ENCODE measurements at regions not wholly inside any gene's neighbourhood (a gene's known extent, or its start where the extent isn't known, plus 50 kb on each side); places are given as distances from the start of the nearest gene placed in this dataset.

- TF ChIP-seq, protein P1, sequence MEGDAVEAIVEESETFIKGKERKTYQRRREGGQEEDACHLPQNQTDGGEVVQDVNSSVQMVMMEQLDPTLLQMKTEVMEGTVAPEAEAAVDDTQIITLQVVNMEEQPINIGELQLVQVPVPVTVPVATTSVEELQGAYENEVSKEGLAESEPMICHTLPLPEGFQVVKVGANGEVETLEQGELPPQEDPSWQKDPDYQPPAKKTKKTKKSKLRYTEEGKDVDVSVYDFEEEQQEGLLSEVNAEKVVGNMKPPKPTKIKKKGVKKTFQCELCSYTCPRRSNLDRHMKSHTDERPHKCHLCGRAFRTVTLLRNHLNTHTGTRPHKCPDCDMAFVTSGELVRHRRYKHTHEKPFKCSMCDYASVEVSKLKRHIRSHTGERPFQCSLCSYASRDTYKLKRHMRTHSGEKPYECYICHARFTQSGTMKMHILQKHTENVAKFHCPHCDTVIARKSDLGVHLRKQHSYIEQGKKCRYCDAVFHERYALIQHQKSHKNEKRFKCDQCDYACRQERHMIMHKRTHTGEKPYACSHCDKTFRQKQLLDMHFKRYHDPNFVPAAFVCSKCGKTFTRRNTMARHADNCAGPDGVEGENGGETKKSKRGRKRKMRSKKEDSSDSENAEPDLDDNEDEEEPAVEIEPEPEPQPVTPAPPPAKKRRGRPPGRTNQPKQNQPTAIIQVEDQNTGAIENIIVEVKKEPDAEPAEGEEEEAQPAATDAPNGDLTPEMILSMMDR (IDR thresholded peaks at IDR 0.05) = no peak
- TF ChIP-seq POLR2A (IDR thresholded peaks at IDR 0.05) = no peak
Observed at GRCh38 chr20:10167594-10167993, 51.0 kb upstream of the SNAP25 start.
